ENCODE measurements at regions not wholly inside any gene's neighbourhood (a gene's known extent, or its start where the extent isn't known, plus 50 kb on each side); places are given as distances from the start of the nearest gene placed in this dataset.

GRCh38 chr9:17994695-17995425 lies 416.0 kb downstream of the SH3GL2 start (continued):
- no peak for TF ChIP-seq REST (IDR thresholded peaks at IDR 0.05; ENCODE audit: low read depth)
- no peak for TF ChIP-seq EGR1 (IDR thresholded peaks at IDR 0.05; ENCODE audit: low read depth)
- no peak for TF ChIP-seq EZH2phosphoT487 (IDR thresholded peaks at IDR 0.05; ENCODE audit: borderline replicate concordance)

GRCh38 chr9:17996728-17997127 lies 417.9 kb downstream of the SH3GL2 start:
- intact Hi-C loops (cut with micrococcal nuclease) = no loop called here
- Histone ChIP-seq H3K9ac (ENCODE audit: low read length) (no peak overlapping the region), H3K4me2 (ENCODE audit: low read length) (no peak overlapping the region), H3K9me3 (ENCODE audit: control insufficient read depth in 1 of 2, insufficient read depth in 1 of 2, low read depth in 1 of 2, low read length in 2 of 2) (no peaks in the 10 kb centered on the region; a peak in 2 of 4 replicates), H3K4me1 (ENCODE audit: control insufficient read depth in 1 of 2, insufficient read depth in 2 of 2, low read length in 2 of 2) (no peaks in the 10 kb centered on the region), H4K20me1 (ENCODE audit: insufficient read depth) (no peaks in the 10 kb centered on the region), H3K9me2 (ENCODE audit: insufficient read depth) (no peaks in the 10 kb centered on the region), H3K36me3 (ENCODE audit: control insufficient read depth in 1 of 2, insufficient read depth in 2 of 2, low read length in 2 of 2) (no peaks in the 10 kb centered on the region), H3K4me3 (replicated peaks in 1 of 2; ENCODE audit: low read depth in 1 of 2, low read length in 2 of 2) (no peak overlapping the region), H3K27me3 (ENCODE audit: insufficient read depth, low read length) (no peaks in the 10 kb centered on the region), H3K27ac (ENCODE audit: low read depth, low read length) (no peak overlapping the region), H3K79me2 (ENCODE audit: insufficient read depth, low read length) (no peaks in the 10 kb centered on the region), H2AFZ (ENCODE audit: low read depth, low read length, poor library complexity, severe bottlenecking) (no peak overlapping the region)
- ATAC-seq = no peak
- ChIA-PET CTCF (no interaction called here), RAD21 (ENCODE audit: low non-redundant PET in 1 of 2, low total read pairs in 2 of 2, uncharacterized antibody in 2 of 2, unreplicated experiment in 2 of 2) (no interaction called here), POLR2A (no interaction called here)
- TF ChIP-seq ZNF274 (IDR thresholded peaks at IDR 0.05; ENCODE audit: low read depth, low read length) (no peak), SRF (IDR thresholded peaks at IDR 0.05; ENCODE audit: low read depth) (no peak), ATF3 (IDR thresholded peaks at IDR 0.05) (no peak), RAD21 (IDR thresholded peaks at IDR 0.05; ENCODE audit: low read depth) (no peak), TCF7L2 (IDR thresholded peaks at IDR 0.05; ENCODE audit: borderline replicate concordance, extremely low read depth, insufficient read depth, insufficient read length) (no peak), MAX (IDR thresholded peaks at IDR 0.05) (no peak)
- BruUV-seq (replicated peaks) = no TSS peak
- DNase-seq (ENCODE audit: low read depth, low spot score) = no peak
